Astrocyte of the cerebellum (primary cell): ENCODE measurements at regions not wholly inside any gene's neighbourhood (a gene's known extent, or its start where the extent isn't known, plus 50 kb on each side); places are given as distances from the start of the nearest gene placed in this dataset.
"Not testable (repeated sequence)": the region's sequence is repeated elsewhere in the genome, so short reads cannot be mapped to it uniquely, and the experiment has no call there.

Experiments
- DNase-seq: peaks from one replicate; pipeline ENCODE4 v3.0.0-alpha.2; 2011; ENCODE audit warnings: low read depth
- H3K4me3 ChIP-seq: 2 replicates; pipeline ENCODE4 v1.5.1; 2011; ENCODE audit warnings: mild to moderate bottlenecking, low read depth, low read length, moderate library complexity
- in situ Hi-C: cut with HindIII; loops from 2 replicates; pipeline ENCODE4 v1.10.0; 2017; ENCODE audit warnings: low sequenced_read_pairs
- TF ChIP-seq, protein P1 (sequence below): IDR thresholded peaks from 2 replicates; pipeline ENCODE4 v1.5.1; 2012; ENCODE audit warnings: low read length, low read depth, moderate library complexity, mild to moderate bottlenecking; ENCODE audit errors: missing control alignments

DNA sequence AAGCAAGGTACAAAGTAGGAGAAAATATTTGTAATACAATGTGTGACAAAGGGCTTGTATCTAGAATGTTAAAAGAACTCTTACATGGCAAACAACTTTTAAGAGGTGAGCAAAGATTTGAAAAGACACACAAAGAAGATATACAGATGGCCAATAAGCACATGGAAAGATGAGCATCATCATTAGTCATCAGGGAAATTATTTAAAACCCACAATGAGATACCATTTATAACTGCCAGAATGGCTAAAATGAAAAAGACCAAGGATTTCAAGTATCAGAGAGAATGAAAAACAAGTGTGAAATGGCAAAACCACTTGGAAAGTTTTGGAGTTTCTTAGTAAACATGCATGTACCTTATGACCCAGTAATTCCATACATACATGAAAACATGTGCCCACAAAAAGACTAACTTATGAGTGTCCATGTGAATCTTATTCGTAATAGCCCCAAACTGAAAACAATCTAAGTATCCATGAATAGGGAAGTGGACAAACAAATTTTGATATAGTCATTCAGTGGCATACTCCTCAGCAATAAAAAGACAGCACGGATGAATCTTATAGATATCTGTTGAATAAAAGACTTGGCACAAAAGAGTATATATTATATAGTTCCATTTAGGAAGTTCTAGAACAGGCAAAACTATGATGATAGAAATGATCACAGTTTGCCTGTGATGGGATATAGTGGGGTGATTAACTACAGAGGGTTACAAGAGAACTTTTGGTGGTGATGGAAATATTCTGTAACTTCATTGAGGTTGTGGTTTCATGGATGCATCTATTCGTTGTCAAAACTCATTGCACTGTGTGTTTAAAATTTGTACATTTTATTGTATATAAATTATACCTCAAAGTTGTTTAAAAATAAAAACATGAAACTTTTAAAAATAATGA, 82.0 kb downstream of the DISP1 start:
- in situ Hi-C loops, result no loop called here
- H3K4me3 ChIP-seq, result no peak overlapping the region
- TF ChIP-seq, protein P1, sequence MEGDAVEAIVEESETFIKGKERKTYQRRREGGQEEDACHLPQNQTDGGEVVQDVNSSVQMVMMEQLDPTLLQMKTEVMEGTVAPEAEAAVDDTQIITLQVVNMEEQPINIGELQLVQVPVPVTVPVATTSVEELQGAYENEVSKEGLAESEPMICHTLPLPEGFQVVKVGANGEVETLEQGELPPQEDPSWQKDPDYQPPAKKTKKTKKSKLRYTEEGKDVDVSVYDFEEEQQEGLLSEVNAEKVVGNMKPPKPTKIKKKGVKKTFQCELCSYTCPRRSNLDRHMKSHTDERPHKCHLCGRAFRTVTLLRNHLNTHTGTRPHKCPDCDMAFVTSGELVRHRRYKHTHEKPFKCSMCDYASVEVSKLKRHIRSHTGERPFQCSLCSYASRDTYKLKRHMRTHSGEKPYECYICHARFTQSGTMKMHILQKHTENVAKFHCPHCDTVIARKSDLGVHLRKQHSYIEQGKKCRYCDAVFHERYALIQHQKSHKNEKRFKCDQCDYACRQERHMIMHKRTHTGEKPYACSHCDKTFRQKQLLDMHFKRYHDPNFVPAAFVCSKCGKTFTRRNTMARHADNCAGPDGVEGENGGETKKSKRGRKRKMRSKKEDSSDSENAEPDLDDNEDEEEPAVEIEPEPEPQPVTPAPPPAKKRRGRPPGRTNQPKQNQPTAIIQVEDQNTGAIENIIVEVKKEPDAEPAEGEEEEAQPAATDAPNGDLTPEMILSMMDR, result no peak
- DNase-seq, result no peak

GRCh38 chr1:222897527-222898190, 82.8 kb downstream of the DISP1 start:
- H3K4me3 ChIP-seq, result no peak overlapping the region
- TF ChIP-seq, protein P1, result no peak
- DNase-seq, result no peak
- in situ Hi-C loops, result no loop called here

- no peak for DNase-seq
- in situ Hi-C loops, result no loop called here
- no peak overlapping the region for H3K4me3 ChIP-seq
- TF ChIP-seq, protein P1, result no peak
These were observed 83.3 kb downstream of the DISP1 start for GRCh38 chr1:222898191-222898527.

- DNase-seq, result no peak
- no peak overlapping the region for H3K4me3 ChIP-seq
- TF ChIP-seq, protein P1, result no peak
- in situ Hi-C loops, result no loop called here
These were observed 84.6 kb downstream of the DISP1 start for GRCh38 chr1:222899471-222899870.

DNA sequence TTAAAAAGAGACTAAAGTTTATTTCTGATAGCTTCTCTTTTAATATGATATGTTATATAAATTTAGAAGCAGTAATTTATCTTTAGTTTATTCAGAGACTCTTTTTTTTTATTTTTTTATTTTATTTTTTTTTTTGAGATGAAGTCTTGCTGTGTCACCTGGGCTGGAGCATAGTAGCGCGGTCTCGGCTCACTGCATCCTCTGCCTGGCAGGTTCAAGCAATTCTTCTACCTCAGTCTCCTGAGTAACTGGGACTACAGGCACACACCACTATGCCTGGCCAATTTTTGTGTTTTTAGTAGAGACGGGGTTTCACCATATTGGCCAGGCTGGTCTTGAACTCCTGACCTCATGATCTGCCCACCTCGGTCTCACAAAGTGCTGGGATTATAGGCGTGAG, 89.6 kb downstream of the DISP1 start:
- TF ChIP-seq, protein P1, result no peak
- no peak for DNase-seq
- in situ Hi-C loops, result no loop called here
- H3K4me3 ChIP-seq, result no peak overlapping the region

DNA sequence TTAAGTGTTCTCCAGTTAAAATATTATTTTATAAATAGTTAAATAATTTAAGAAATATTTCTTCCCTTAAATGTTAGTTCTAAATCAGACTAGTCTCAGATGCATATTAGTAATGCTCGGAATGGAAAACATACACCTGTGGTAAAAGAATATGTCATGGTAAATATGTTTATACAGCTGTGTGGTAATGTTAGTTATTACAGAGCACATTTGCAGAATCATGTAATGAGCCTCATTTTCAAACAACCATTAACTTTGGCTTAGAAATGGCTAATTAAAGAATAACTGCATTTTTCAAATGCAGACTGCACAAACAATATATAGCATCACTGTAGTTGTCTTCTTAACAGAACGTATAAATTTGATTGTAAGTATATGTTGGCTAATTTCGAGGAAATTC, 90.3 kb downstream of the DISP1 start:
- in situ Hi-C loops, result no loop called here
- H3K4me3 ChIP-seq, result no peak overlapping the region
- DNase-seq, result no peak
- TF ChIP-seq, protein P1, result no peak

GRCh38 chr1:222906271-222906739, 91.5 kb downstream of the DISP1 start:
- H3K4me3 ChIP-seq, in situ Hi-C loops, DNase-seq: not testable (repeated sequence)
